HepG2 (cell line): ENCODE measurements at regions not wholly inside any gene's neighbourhood (a gene's known extent, or its start where the extent isn't known, plus 50 kb on each side); places are given as distances from the start of the nearest gene placed in this dataset.
"Not testable (repeated sequence)": the region's sequence is repeated elsewhere in the genome, so short reads cannot be mapped to it uniquely, and the experiment has no call there.

ENCODE experiments used
- ATAC-seq: fragments of 200-7000 bp; cut with Tn5 transposase; 3 replicates; pipeline ENCODE4 v1.9.1; 2020; ENCODE audit warnings: mild to moderate bottlenecking, moderate library complexity
- BruUV-seq: library from RNA; stranded (reverse); fragments of 400-500 nt; replicated peaks from 2 replicates; lab custom pipeline; 2021; lab: Mats Ljungman, UMichigan
- CTCF ChIA-PET: fragments of 300-600 bp; formaldehyde crosslinking; extraction: SDS; loops from one replicate; lab custom pipeline; 2021; ENCODE audit warnings: low total read pairs, inconsistent platforms, low intra/inter-chr PET ratio; lab: Yijun Ruan, JAX
- POLR2A ChIA-PET: fragments of 350-600 bp; sonication (Branson Sonifier 250); formaldehyde crosslinking; loops from one replicate; lab custom pipeline; 2020; ENCODE audit warnings: antibody characterized with exemption, inconsistent platforms; lab: Yijun Ruan, JAX
- DNase-seq: peaks from one replicate; pipeline ENCODE4 v3.0.0-alpha.2; 2015; ENCODE audit warnings: low spot score
- FAIRE-seq: peaks from 3 replicates; lab custom pipeline; 2011; peaks lifted over from hg19 to GRCh38; lab: Jason Lieb, UNC
- H2AFZ ChIP-seq: one replicate; pipeline ENCODE4 v1.6.1; 2011; ENCODE audit warnings: low read length, inconsistent platforms
- H3K27ac ChIP-seq: fragments of 300-600 bp; 3 replicates; pipeline ENCODE4 v1.8.0; 2011; ENCODE audit warnings: mixed run types, mild to moderate bottlenecking, mixed read lengths, low read length, inconsistent platforms; ENCODE audit not compliant: insufficient read depth; ENCODE audit errors: extremely low read length
- H3K27me3 ChIP-seq, 2 experiments: fragments of 200-600 bp in 1 of 2; 2 replicates in 1 of 2; 3 replicates in 1 of 2; pipeline versions ENCODE4 v1.6.0 to v1.8.0; 2011; ENCODE audit warnings: low read length in 2 of 2, mild to moderate bottlenecking in 2 of 2, moderate library complexity in 2 of 2, inconsistent platforms in 1 of 2; ENCODE audit not compliant: insufficient read depth in 2 of 2, control insufficient read depth in 1 of 2
- H3K36me3 ChIP-seq, 2 experiments: fragments of 200-600 bp in 1 of 2; replicated peaks in 1 of 2; 2 replicates in 1 of 2; 3 replicates in 1 of 2; pipeline versions ENCODE4 v1.5.1 to v1.8.0; 2011; ENCODE audit warnings: low read length in 2 of 2, inconsistent platforms in 1 of 2; ENCODE audit not compliant: insufficient read depth in 2 of 2, control insufficient read depth in 1 of 2
- H3K4me1 ChIP-seq: 2 replicates; pipeline ENCODE4 v1.5.1; 2012; ENCODE audit warnings: low read length, inconsistent platforms; ENCODE audit not compliant: insufficient read depth
- H3K4me2 ChIP-seq: 2 replicates; pipeline ENCODE4 v1.6.0; 2011; ENCODE audit warnings: low read depth, low read length, inconsistent platforms
- H3K4me3 ChIP-seq, 3 experiments: fragments of 200-600 bp in 1 of 3; sonication (generic), shearing (Covaris generic) in 1 of 3; replicated peaks in 1 of 3; 2 replicates each; pipeline ENCODE4 v1.5.1; 2011 to 2016; ENCODE audit warnings: low read length in 3 of 3, inconsistent platforms in 2 of 3, low read depth in 2 of 3, mild to moderate bottlenecking in 2 of 3, control low read depth in 1 of 3, mixed read lengths in 1 of 3; ENCODE audit not compliant: insufficient read depth in 1 of 3
- H3K79me2 ChIP-seq: one replicate; pipeline ENCODE4 v1.6.1; 2011; ENCODE audit warnings: low read length, inconsistent platforms; ENCODE audit not compliant: insufficient read depth
- H3K9ac ChIP-seq: 2 replicates; pipeline ENCODE4 v1.6.0; 2011; ENCODE audit warnings: mild to moderate bottlenecking, low read depth, low read length, inconsistent platforms; ENCODE audit not compliant: insufficient read depth
- H3K9me3 ChIP-seq: 2 replicates; pipeline ENCODE4 v1.5.1; 2012; ENCODE audit warnings: mild to moderate bottlenecking, low read length
- H4K20me1 ChIP-seq: 2 replicates; pipeline ENCODE4 v1.6.0; 2011; ENCODE audit warnings: inconsistent platforms, mild to moderate bottlenecking, low read length, moderate library complexity; ENCODE audit not compliant: insufficient read depth
- CTCF ChIP-seq: sonication (generic); formaldehyde crosslinking; IDR thresholded peaks from 2 replicates; pipeline ENCODE4 v1.5.0; 2020; ENCODE audit warnings: mild to moderate bottlenecking, missing genetic modification reagents, moderate library complexity
- RAD21 ChIP-seq: fragments of 450-650 bp; formaldehyde crosslinking; IDR thresholded peaks from 2 replicates; pipeline ENCODE4 v1.5.0; 2020; ENCODE audit warnings: mild to moderate bottlenecking
- STAG1 ChIP-seq: sonication (generic); formaldehyde crosslinking; IDR thresholded peaks from 2 replicates; pipeline ENCODE4 v1.4.0; 2020; ENCODE audit warnings: missing genetic modification reagents
- UBTF ChIP-seq: sonication (generic); formaldehyde crosslinking; IDR thresholded peaks from 2 replicates; pipeline ENCODE4 v1.4.0; 2020; ENCODE audit warnings: mild to moderate bottlenecking, missing genetic modification reagents
- ZNF687 ChIP-seq: sonication (generic); formaldehyde crosslinking; IDR thresholded peaks from 2 replicates; pipeline ENCODE4 v1.5.1; 2020; ENCODE audit warnings: mild to moderate bottlenecking, missing genetic modification reagents, moderate library complexity
- ZNF777 ChIP-seq: sonication (generic); formaldehyde crosslinking; IDR thresholded peaks from 2 replicates; pipeline ENCODE4 v1.4.0; 2020; ENCODE audit warnings: missing genetic modification reagents
- WGBS: methylation state at CpG from one replicate; pipeline ENCODE4 v1.1.6; 2017; ENCODE audit warnings: low lambda C conversion rate; 5-methylcytosine and 5-hydroxymethylcytosine counted together
- in situ Hi-C: cut with HindIII; loops from 2 replicates; pipeline ENCODE4 v1.10.0; 2017; ENCODE audit warnings: low pct_unique_long_range_greater_than_20kb; ENCODE audit not compliant: extremely low pct_ligation_motif_present
- intact Hi-C: fragments of 100-400 bp; cut with micrococcal nuclease; formaldehyde crosslinking; loops from one replicate; pipeline ENCODE4 v1.10.0; 2022; ENCODE audit not compliant: unreplicated experiment

GRCh38 chr12:8390001-8390777 lies 65.6 kb upstream of the CLEC6A start:
- H3K79me2 ChIP-seq, H3K9ac ChIP-seq, CTCF ChIA-PET, in situ Hi-C loops, H3K27ac ChIP-seq, H3K36me3 ChIP-seq, FAIRE-seq, POLR2A ChIA-PET, H4K20me1 ChIP-seq, BruUV-seq, H3K27me3 ChIP-seq, H3K4me1 ChIP-seq, H3K9me3 ChIP-seq, H2AFZ ChIP-seq, DNase-seq, intact Hi-C loops: not testable (repeated sequence)
- ATAC-seq: peak; percentile 92
- TF ChIP-seq CTCF (CRISPR knock-in tag) (peak; percentile 75), RAD21 (CRISPR knock-in tag) (peak; percentile 54), STAG1 (CRISPR knock-in tag) (peak; percentile 72), UBTF (peak; percentile 25; the same call in 1 of the 2 replicates), ZNF687 (CRISPR knock-in tag) (0 out of 2 replicates have a peak, but pooled peaks have one; percentile 14), ZNF777 (CRISPR knock-in tag) (peak; percentile 59)
- WGBS: no CpG with 5 or more reads among the region's 81 CpGs
- Histone ChIP-seq H3K4me2 (peak overlapping the region; percentile 53), H3K4me3 (peak overlapping the region in 1 of 3 experiments; percentile 23; a peak in 1 of 6 replicates)
